ENCODE measurements at regions not wholly inside any gene's neighbourhood (a gene's known extent, or its start where the extent isn't known, plus 50 kb on each side); places are given as distances from the start of the nearest gene placed in this dataset.
"Not testable (repeated sequence)": the region's sequence is repeated elsewhere in the genome, so short reads cannot be mapped to it uniquely, and the experiment has no call there.

- Histone ChIP-seq H3K27ac (no peak overlapping the region), H3K9me3 (no peaks in the 10 kb centered on the region), H3K4me3 (ENCODE audit: low read depth in 1 of 2, low read length in 1 of 2) (no peak overlapping the region), H3K27me3 (no peaks in the 10 kb centered on the region), H3K4me1 (ENCODE audit: control insufficient read depth in 1 of 2, insufficient read depth in 1 of 2, low read depth in 1 of 2, low read length in 1 of 2) (peaks cover 6 to 10% of the 10 kb centered on the region in 2 experiments), H3K36me3 (no peaks in the 10 kb centered on the region)
- TF ChIP-seq CTCF (IDR thresholded peaks at IDR 0.05) = no peak
Measured at GRCh38 chrX:150099316-150099715, 161.0 kb upstream of the EOLA2 start.

GRCh38 chrX:150100261-150100660 lies 162.0 kb upstream of the EOLA2 start:
- no peaks in the 10 kb centered on the region for H3K9me3 ChIP-seq
- no peaks in the 10 kb centered on the region for H3K27me3 ChIP-seq
- no peak overlapping the region for H3K4me3 ChIP-seq (ENCODE audit: low read depth in 1 of 2, low read length in 1 of 2)
- peaks cover 0 to 5% of the 10 kb centered on the region in 2 experiments for H3K4me1 ChIP-seq (ENCODE audit: control insufficient read depth in 1 of 2, insufficient read depth in 1 of 2, low read depth in 1 of 2, low read length in 1 of 2)
- H3K27ac ChIP-seq = no peak overlapping the region
- no peak for TF ChIP-seq CTCF (IDR thresholded peaks at IDR 0.05)
- no peaks in the 10 kb centered on the region for H3K36me3 ChIP-seq

- no peaks in the 10 kb centered on the region for H3K9me3 ChIP-seq
- H3K36me3 ChIP-seq = no peaks in the 10 kb centered on the region
- no peaks in the 10 kb centered on the region for H3K4me1 ChIP-seq (ENCODE audit: control insufficient read depth in 1 of 2, insufficient read depth in 1 of 2, low read depth in 1 of 2, low read length in 1 of 2)
- H3K4me3 ChIP-seq (ENCODE audit: low read depth in 1 of 2, low read length in 1 of 2) = no peak overlapping the region
- TF ChIP-seq CTCF (IDR thresholded peaks at IDR 0.05) = no peak
- no peaks in the 10 kb centered on the region for H3K27me3 ChIP-seq
- H3K27ac ChIP-seq = no peak overlapping the region
Measured at GRCh38 chrX:150118476-150118875, 180.2 kb upstream of the EOLA2 start.

GRCh38 chrX:150119323-150119722 lies 181.0 kb upstream of the EOLA2 start:
- Histone ChIP-seq H3K27me3 (no peaks in the 10 kb centered on the region), H3K36me3 (no peaks in the 10 kb centered on the region), H3K9me3 (no peaks in the 10 kb centered on the region), H3K4me1 (ENCODE audit: control insufficient read depth in 1 of 2, insufficient read depth in 1 of 2, low read depth in 1 of 2, low read length in 1 of 2) (no peaks in the 10 kb centered on the region), H3K27ac (no peak overlapping the region), H3K4me3 (ENCODE audit: low read depth in 1 of 2, low read length in 1 of 2) (no peak overlapping the region)
- no peak for TF ChIP-seq CTCF (IDR thresholded peaks at IDR 0.05)

- not testable (repeated sequence) for H3K9me3 ChIP-seq; H3K27me3 ChIP-seq; H3K4me1 ChIP-seq (ENCODE audit: control insufficient read depth in 1 of 2, insufficient read depth in 1 of 2, low read depth in 1 of 2, low read length in 1 of 2); H3K4me3 ChIP-seq (ENCODE audit: low read depth in 1 of 2, low read length in 1 of 2); H3K27ac ChIP-seq; H3K36me3 ChIP-seq
Measured at GRCh38 chrX:150125045-150125444, 186.8 kb upstream of the EOLA2 start.

- TF ChIP-seq CTCF (IDR thresholded peaks at IDR 0.05) = no peak
- Histone ChIP-seq H3K4me1 (ENCODE audit: control insufficient read depth in 1 of 2, insufficient read depth in 1 of 2, low read depth in 1 of 2, low read length in 1 of 2) (no peaks in the 10 kb centered on the region), H3K36me3 (no peaks in the 10 kb centered on the region)
Measured at GRCh38 chrX:150127216-150127615, 188.9 kb upstream of the EOLA2 start.

More at GRCh38 chrX:150127216-150127615, 188.9 kb upstream of the EOLA2 start:
- H3K4me3 ChIP-seq (ENCODE audit: low read depth in 1 of 2, low read length in 1 of 2) = no peak overlapping the region
- H3K27me3 ChIP-seq = no peaks in the 10 kb centered on the region
- H3K9me3 ChIP-seq = no peaks in the 10 kb centered on the region
- no peak overlapping the region for H3K27ac ChIP-seq

Measured in neutrophil (primary cell).